Bronchial epithelial cell (primary cell): ENCODE measurements at regions not wholly inside any gene's neighbourhood (a gene's known extent, or its start where the extent isn't known, plus 50 kb on each side); places are given as distances from the start of the nearest gene placed in this dataset.

ENCODE experiments used
- DNase-seq: peaks from one replicate; pipeline ENCODE4 v3.0.0-alpha.2; 2010; ENCODE audit warnings: low read depth
- FAIRE-seq: peaks from 2 replicates; lab custom pipeline; 2011; peaks lifted over from hg19 to GRCh38; lab: Jason Lieb, UNC
- H3K27me3 ChIP-seq: 2 replicates; pipeline ENCODE4 v1.5.1; 2011; ENCODE audit warnings: low read length; ENCODE audit not compliant: control insufficient read depth, insufficient read depth
- H3K36me3 ChIP-seq: 2 replicates; pipeline ENCODE4 v1.5.1; 2011; ENCODE audit warnings: low read length; ENCODE audit not compliant: control insufficient read depth, insufficient read depth
- H3K4me3 ChIP-seq: 2 replicates; pipeline ENCODE4 v1.5.1; 2011; ENCODE audit warnings: mild to moderate bottlenecking, low read depth, low read length, control low read depth
- TF ChIP-seq, protein P1 (sequence below): IDR thresholded peaks from 2 replicates; pipeline ENCODE4 v1.5.1; 2011; ENCODE audit warnings: mild to moderate bottlenecking, moderate library complexity, low read length, control low read depth, inconsistent platforms; ENCODE audit not compliant: insufficient read depth, severe bottlenecking

DNA sequence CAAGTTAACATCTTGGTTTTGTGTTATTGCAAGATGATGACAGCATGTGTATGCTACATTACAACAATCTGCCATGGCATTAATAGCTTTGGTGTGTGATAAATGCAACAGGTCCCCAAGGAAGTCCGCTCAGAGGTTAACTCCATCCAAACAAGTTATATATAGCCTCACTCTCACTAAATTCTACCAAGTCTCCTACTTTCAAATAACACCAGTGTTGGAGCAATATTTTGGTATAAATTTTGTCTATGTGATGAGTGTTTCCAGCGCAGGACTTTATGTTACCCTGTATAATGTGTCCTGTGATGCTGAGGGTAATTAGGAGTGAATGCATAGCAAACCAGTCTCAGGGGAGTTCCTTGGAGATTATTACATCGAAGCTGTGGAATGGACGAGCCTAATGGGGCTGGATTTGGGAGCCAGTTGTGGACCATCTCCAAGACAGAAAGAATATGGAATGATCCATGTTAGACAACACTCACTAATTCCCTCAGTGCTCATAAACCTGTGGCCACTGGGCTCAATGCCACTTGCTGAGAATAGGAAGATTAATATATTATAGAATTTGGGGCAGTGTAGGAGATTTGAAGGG, 127.6 kb upstream of the CXCL12 start:
- Histone ChIP-seq H3K27me3 (no peaks in the 10 kb centered on the region), H3K36me3 (no peaks in the 10 kb centered on the region), H3K4me3 (no peak overlapping the region)
- no peak for DNase-seq
- TF ChIP-seq, protein P1, sequence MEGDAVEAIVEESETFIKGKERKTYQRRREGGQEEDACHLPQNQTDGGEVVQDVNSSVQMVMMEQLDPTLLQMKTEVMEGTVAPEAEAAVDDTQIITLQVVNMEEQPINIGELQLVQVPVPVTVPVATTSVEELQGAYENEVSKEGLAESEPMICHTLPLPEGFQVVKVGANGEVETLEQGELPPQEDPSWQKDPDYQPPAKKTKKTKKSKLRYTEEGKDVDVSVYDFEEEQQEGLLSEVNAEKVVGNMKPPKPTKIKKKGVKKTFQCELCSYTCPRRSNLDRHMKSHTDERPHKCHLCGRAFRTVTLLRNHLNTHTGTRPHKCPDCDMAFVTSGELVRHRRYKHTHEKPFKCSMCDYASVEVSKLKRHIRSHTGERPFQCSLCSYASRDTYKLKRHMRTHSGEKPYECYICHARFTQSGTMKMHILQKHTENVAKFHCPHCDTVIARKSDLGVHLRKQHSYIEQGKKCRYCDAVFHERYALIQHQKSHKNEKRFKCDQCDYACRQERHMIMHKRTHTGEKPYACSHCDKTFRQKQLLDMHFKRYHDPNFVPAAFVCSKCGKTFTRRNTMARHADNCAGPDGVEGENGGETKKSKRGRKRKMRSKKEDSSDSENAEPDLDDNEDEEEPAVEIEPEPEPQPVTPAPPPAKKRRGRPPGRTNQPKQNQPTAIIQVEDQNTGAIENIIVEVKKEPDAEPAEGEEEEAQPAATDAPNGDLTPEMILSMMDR: no peak
- FAIRE-seq: no peak

DNA sequence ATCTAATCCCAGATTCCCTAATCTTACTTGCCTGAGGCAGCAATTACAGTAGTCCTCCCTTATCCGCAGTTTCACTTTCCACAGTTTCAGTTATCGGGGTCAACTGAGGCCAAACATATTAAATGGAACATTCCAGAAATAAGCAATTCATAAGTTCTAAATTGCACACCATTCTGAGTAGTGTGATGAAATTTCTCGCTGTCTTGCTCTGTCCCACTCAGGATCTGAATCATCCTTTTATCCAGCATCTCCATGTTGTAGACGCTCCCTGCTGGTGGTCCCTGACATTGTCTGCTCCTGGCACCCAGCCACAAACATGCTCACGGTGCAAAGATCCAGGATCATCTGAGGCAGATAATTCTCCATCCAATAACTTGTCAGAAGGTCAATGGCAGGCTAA, 128.7 kb upstream of the CXCL12 start:
- H3K27me3 ChIP-seq: no peaks in the 10 kb centered on the region
- H3K4me3 ChIP-seq: no peak overlapping the region
- DNase-seq: no peak
- no peak for FAIRE-seq
- TF ChIP-seq, protein P1: no peak
- no peaks in the 10 kb centered on the region for H3K36me3 ChIP-seq

DNA sequence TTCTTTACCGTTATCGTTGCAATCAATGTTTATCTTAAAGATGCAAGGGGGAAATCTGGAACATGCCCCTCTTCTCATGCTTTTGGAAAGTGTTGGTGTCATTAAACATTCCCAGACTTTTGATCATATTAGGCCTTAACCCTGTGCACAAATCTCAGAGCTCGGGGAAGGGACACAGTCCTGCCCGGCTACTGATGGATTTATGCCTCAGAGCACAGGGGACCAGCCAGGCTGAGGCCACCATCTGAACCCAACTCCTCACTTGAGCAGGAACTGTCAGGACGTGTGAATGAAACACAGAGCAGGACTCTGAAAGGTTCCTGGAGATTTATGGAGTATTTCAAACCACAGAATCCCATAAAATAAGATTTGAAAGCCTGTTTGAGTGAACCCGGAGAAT, 132.0 kb upstream of the CXCL12 start:
- no peak for FAIRE-seq
- TF ChIP-seq, protein P1: no peak
- no peak overlapping the region for H3K4me3 ChIP-seq
- H3K36me3 ChIP-seq: no peaks in the 10 kb centered on the region
- DNase-seq: no peak
- no peaks in the 10 kb centered on the region for H3K27me3 ChIP-seq

DNA sequence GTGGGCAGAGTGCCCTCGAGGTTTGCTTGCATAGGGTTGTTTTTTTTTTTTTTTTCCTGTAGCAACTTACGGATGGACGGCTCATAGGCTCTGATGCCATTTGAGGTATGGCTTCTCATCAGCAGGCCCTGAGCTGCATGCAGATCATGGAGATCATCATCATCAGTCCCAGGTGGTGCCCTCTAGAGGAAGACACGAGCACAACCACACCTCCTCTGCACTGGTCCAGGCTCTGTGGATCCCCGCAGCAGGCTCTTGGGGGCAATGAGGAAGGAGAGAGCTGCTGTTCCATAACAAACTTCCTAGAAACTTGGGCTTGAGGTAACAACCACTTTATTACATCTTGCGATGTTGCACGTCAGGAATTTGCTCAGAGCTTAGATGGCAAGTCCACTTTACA, 132.7 kb upstream of the CXCL12 start:
- no peak overlapping the region for H3K4me3 ChIP-seq
- no peaks in the 10 kb centered on the region for H3K36me3 ChIP-seq
- no peaks in the 10 kb centered on the region for H3K27me3 ChIP-seq
- no peak for DNase-seq
- TF ChIP-seq, protein P1: no peak
- FAIRE-seq: no peak

DNA sequence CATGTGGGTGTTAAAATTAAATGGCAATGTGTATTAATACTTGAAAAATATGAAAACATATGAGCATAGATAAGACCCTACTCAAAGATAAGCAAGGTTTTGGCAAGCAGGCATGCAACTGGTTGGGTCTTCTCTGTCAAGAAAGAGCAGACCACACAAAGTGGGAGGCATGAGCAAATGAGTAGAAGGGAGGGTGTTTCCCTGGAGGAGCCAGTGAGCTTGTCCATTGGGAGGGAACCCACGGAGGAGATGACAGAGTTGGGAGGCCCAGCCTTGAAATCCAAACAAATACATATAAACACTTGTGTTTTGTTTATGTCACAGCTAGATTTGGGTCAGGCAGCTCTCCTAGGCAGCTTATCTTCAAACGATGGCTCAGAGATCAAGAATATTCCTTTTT, 134.5 kb upstream of the CXCL12 start:
- H3K4me3 ChIP-seq: no peak overlapping the region
- DNase-seq (no peak), FAIRE-seq (no peak)
- H3K27me3 ChIP-seq: no peaks in the 10 kb centered on the region
- no peaks in the 10 kb centered on the region for H3K36me3 ChIP-seq
- TF ChIP-seq, protein P1: no peak

DNA sequence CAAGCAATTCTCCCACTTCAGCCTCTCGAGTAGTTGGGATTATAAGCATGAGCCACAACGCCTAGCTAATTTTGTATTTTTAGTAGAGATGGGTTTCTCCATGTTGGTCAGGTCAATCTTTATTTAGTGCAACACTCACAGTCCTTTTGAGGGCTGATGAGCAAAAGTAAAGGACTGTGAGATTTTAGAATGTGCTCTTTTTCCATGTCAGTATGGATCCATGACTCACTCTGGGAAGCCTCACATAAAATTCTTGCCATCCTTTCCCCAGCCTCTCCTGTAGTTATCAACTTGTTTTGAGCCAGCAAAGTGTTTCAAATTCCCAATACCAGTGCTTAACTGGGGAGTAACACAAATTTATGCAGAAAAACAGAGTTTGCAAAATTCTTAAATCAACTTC, 135.8 kb upstream of the CXCL12 start:
- Histone ChIP-seq H3K4me3 (no peak overlapping the region), H3K27me3 (no peaks in the 10 kb centered on the region), H3K36me3 (no peaks in the 10 kb centered on the region)
- TF ChIP-seq, protein P1: no peak
- FAIRE-seq (no peak), DNase-seq (no peak)
